HEK293 (cell line): ENCODE measurements at regions not wholly inside any gene's neighbourhood (a gene's known extent, or its start where the extent isn't known, plus 50 kb on each side); places are given as distances from the start of the nearest gene placed in this dataset.
A peak's percentile ranks its signal among the peaks of the same experiment; 100 is the strongest.

ENCODE experiments used
- CTCF ChIA-PET: fragments of 350-600 bp; formaldehyde crosslinking; extraction: SDS; loops from one replicate; lab custom pipeline; 2021; ENCODE audit warnings: antibody characterized with exemption; lab: Yijun Ruan, JAX
- POLR2A ChIA-PET: fragments of 300-600 bp; formaldehyde crosslinking; extraction: SDS; loops from one replicate; lab custom pipeline; 2020; ENCODE audit warnings: antibody characterized with exemption, inconsistent platforms; lab: Yijun Ruan, JAX
- H3K27ac ChIP-seq: fragments of 200-500 bp; sonication (Bioruptor generic); 2 replicates; pipeline ENCODE4 v1.5.1; 2014; ENCODE audit warnings: low read depth, low read length, control low read depth, inconsistent platforms; ENCODE audit errors: extremely low read depth
- H3K36me3 ChIP-seq, 2 experiments: fragments of 200-500 bp in 1 of 2; sonication (Bioruptor generic) in 1 of 2; 1 replicate in 1 of 2; 2 replicates in 1 of 2; pipeline ENCODE4 v1.5.1; 2014 to 2017; ENCODE audit warnings: inconsistent platforms in 2 of 2, low read length in 2 of 2; ENCODE audit not compliant: control insufficient read depth in 2 of 2, insufficient read depth in 1 of 2
- H3K4me1 ChIP-seq: fragments of 200-500 bp; sonication (Bioruptor generic); 2 replicates; pipeline ENCODE4 v1.5.1; 2014; ENCODE audit warnings: mild to moderate bottlenecking, low read length, inconsistent platforms; ENCODE audit not compliant: control insufficient read depth, insufficient read depth
- H3K4me3 ChIP-seq: 2 replicates; pipeline ENCODE4 v1.5.1; 2011; ENCODE audit warnings: low read depth, mild to moderate bottlenecking, control low read depth, low read length, moderate library complexity
- H3K9me3 ChIP-seq: fragments of 200-500 bp; sonication (Bioruptor generic); 2 replicates; pipeline ENCODE4 v1.5.1; 2014; ENCODE audit warnings: low read depth, low read length, inconsistent platforms; ENCODE audit not compliant: control insufficient read depth, insufficient read depth
- GLIS1 ChIP-seq: fragments of 450-650 bp; formaldehyde crosslinking; IDR thresholded peaks from 2 replicates; pipeline ENCODE4 v1.5.1; 2016; ENCODE audit warnings: missing biosample characterization, missing genetic modification characterization
- HOXD13 ChIP-seq: sonication (generic); formaldehyde crosslinking; IDR thresholded peaks from 2 replicates; pipeline ENCODE4 v1.8.0; 2022; ENCODE audit warnings: missing genetic modification reagents, borderline replicate concordance
- MZF1 ChIP-seq: fragments of 450-650 bp; formaldehyde crosslinking; IDR thresholded peaks from 2 replicates; pipeline ENCODE4 v1.5.1; 2017; ENCODE audit warnings: missing biosample characterization, missing genetic modification characterization, borderline replicate concordance
- PRDM1 ChIP-seq: fragments of 450-650 bp; formaldehyde crosslinking; IDR thresholded peaks from 2 replicates; pipeline ENCODE4; 2016; ENCODE audit warnings: missing biosample characterization, missing genetic modification characterization
- YY2 ChIP-seq: fragments of 450-650 bp; formaldehyde crosslinking; IDR thresholded peaks from 2 replicates; pipeline ENCODE4 v1.5.1; 2016; ENCODE audit warnings: missing biosample characterization, missing genetic modification characterization
- ZBTB17 ChIP-seq: fragments of 450-650 bp; formaldehyde crosslinking; IDR thresholded peaks from 2 replicates; pipeline ENCODE4 v1.5.1; 2016; ENCODE audit warnings: missing biosample characterization, missing genetic modification characterization
- ZBTB20 ChIP-seq: fragments of 450-650 bp; formaldehyde crosslinking; IDR thresholded peaks from 2 replicates; pipeline ENCODE4 v1.5.1; 2016; ENCODE audit warnings: missing biosample characterization, missing genetic modification characterization
- ZFP37 ChIP-seq: fragments of 450-650 bp; formaldehyde crosslinking; IDR thresholded peaks from 2 replicates; pipeline ENCODE4 v1.5.1; 2016; ENCODE audit warnings: missing biosample characterization, missing genetic modification characterization
- ZNF112 ChIP-seq: fragments of 450-650 bp; formaldehyde crosslinking; IDR thresholded peaks from 2 replicates; pipeline ENCODE4 v1.5.0; 2017; ENCODE audit warnings: missing biosample characterization, missing genetic modification characterization
- ZNF24 ChIP-seq: fragments of 450-650 bp; formaldehyde crosslinking; IDR thresholded peaks from 2 replicates; pipeline ENCODE4 v1.5.1; 2016; ENCODE audit warnings: missing biosample characterization, missing genetic modification characterization
- ZNF274 ChIP-seq, 2 experiments: fragments of 200-500 bp in 1 of 2; fragments of 450-650 bp in 1 of 2; sonication (Bioruptor generic) in 1 of 2; formaldehyde crosslinking in 1 of 2; IDR thresholded peaks; 2 replicates each; pipeline versions ENCODE4 v1.5.1 to v1.6.1; 2014 to 2016; ENCODE audit warnings: borderline replicate concordance in 1 of 2, inconsistent platforms in 1 of 2, low read length in 1 of 2, missing biosample characterization in 1 of 2, missing genetic modification characterization in 1 of 2
- ZNF391 ChIP-seq: fragments of 450-650 bp; formaldehyde crosslinking; IDR thresholded peaks from 2 replicates; pipeline ENCODE4 v1.5.1; 2016; ENCODE audit warnings: low read depth, missing biosample characterization, missing genetic modification characterization, borderline replicate concordance
- ZNF514 ChIP-seq: fragments of 450-650 bp; formaldehyde crosslinking; IDR thresholded peaks from 2 replicates; pipeline ENCODE4 v1.5.1; 2016; ENCODE audit warnings: missing biosample characterization, missing genetic modification characterization
- ZNF530 ChIP-seq: fragments of 450-650 bp; formaldehyde crosslinking; IDR thresholded peaks from 2 replicates; pipeline ENCODE4 v1.5.1; 2016; ENCODE audit warnings: low read depth, missing biosample characterization, missing genetic modification characterization
- ZNF549 ChIP-seq: fragments of 450-650 bp; IDR thresholded peaks from 2 replicates; pipeline ENCODE4 v1.5.1; 2018; ENCODE audit warnings: missing biosample characterization, missing genetic modification characterization, mild to moderate bottlenecking, inconsistent platforms, moderate library complexity
- ZNF561 ChIP-seq: fragments of 450-650 bp; IDR thresholded peaks from 2 replicates; pipeline ENCODE4 v1.5.1; 2018; ENCODE audit warnings: missing biosample characterization, missing genetic modification characterization, borderline replicate concordance
- ZNF654 ChIP-seq: fragments of 450-650 bp; formaldehyde crosslinking; IDR thresholded peaks from 2 replicates; pipeline ENCODE4 v1.5.1; 2016; ENCODE audit warnings: low read depth, missing biosample characterization, missing genetic modification characterization
- ZNF785 ChIP-seq: fragments of 450-650 bp; formaldehyde crosslinking; IDR thresholded peaks from 2 replicates; pipeline ENCODE4 v1.5.1; 2016; ENCODE audit warnings: missing biosample characterization, missing genetic modification characterization
- ZNF792 ChIP-seq: fragments of 450-650 bp; formaldehyde crosslinking; IDR thresholded peaks from 2 replicates; pipeline ENCODE4 v1.5.1; 2016; ENCODE audit warnings: missing biosample characterization, missing genetic modification characterization
- TF ChIP-seq, protein P1 (sequence below): fragments of 450-650 bp; formaldehyde crosslinking; IDR thresholded peaks from 2 replicates; pipeline ENCODE4 v1.5.1; 2016; ENCODE audit warnings: missing biosample characterization, missing genetic modification characterization
- TF ChIP-seq, protein P2 (sequence below): fragments of 450-650 bp; formaldehyde crosslinking; IDR thresholded peaks from 2 replicates; pipeline ENCODE4 v1.5.1; 2016; ENCODE audit warnings: missing biosample characterization, missing genetic modification characterization

DNA sequence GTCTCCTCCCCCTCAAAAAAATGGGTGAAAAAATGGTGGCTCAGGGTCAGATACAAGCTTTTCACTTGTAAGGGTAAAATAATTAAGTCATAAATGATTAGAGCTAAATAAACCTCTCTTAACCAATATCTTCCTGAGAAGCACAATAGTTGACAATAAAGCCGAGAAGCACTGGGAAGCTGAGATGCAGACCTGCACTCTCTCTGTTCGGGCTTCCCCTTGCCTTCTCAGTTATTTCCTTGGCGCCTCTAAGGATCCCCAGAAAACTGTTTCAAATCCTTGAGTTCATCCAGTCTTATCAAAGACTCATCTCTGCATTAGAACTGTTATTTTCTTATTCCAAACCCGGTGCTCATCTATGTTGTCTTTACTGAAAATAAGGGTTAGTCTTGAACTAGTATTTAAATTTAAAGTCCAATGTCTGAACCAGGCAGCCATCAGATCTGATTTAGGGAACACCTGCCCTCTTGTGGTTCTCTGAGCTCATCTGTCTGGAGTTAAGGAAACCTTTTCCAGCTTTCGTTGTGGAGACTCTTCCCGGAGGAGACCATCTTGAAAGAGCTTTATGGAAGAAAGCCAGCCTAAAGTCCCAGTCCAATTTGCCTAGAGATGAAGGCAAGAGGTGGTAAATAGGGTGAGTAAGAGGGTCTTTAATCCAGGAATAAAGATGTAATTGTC, 256.4 kb upstream of the MCTP2 start:
- TF ChIP-seq ZFP37 (no peak), ZNF654 (tag by site-specific recombination) (peak; percentile 14; the same call in 1 of the 2 replicates), ZNF391 (tag by site-specific recombination) (no peak), ZNF530 (tag by site-specific recombination) (no peak), ZNF274 (IDR thresholded peaks at IDR 0.05; ENCODE audit: low read length) (no peak), ZNF274 (tag by site-specific recombination; IDR thresholded peaks at IDR 0.05; ENCODE audit: borderline replicate concordance) (no peak)
- TF ChIP-seq, all 188 proteins: peak for 1
- POLR2A ChIA-PET: no interaction called here
- no peaks in the 10 kb centered on the region for H3K4me1 ChIP-seq
- CTCF ChIA-PET: interaction anchor here (0.6 to 4.9 kb wide), 33 partner anchors 9 to 1850 kb away, joined by 3 to 54 read pairs (median 3); partner anchors contain the start of gene RGMA
- H3K4me3 ChIP-seq: no peak overlapping the region
- no peaks in the 10 kb centered on the region for H3K9me3 ChIP-seq
- H3K27ac ChIP-seq: no peak overlapping the region
- no peaks in the 10 kb centered on the region for H3K36me3 ChIP-seq

DNA sequence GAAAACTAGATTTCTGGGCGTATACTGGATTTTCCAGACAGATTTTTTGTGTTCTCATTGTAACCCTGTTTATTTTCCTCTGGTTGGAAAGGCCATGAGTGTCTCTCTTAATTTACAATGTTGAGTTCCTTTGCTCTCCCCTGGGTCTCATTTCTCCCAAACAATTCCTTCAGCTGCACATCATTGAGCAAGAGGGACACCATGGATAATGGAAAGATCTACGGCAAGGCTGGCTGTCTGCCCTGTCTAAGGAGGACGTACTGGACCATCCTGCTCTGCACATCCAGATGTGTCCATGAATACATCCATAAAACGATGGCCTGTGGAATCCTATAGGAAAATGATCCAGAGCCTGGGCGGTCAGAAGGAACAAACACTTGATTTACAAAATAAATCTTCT, 258.1 kb upstream of the MCTP2 start:
- Histone ChIP-seq H3K9me3 (no peaks in the 10 kb centered on the region), H3K4me3 (no peak overlapping the region)
- CTCF ChIA-PET: interaction anchor here (0.6 to 4.9 kb wide), 7 partner anchors 23 to 1660 kb away, joined by 3 to 54 read pairs (median 4); no protein-coding TSS in a partner anchor
- TF ChIP-seq ZNF514 (tag by site-specific recombination): no peak
- no peak for TF ChIP-seq ZNF561 (tag by site-specific recombination)
- TF ChIP-seq ZBTB17 (tag by site-specific recombination): no peak
- TF ChIP-seq PRDM1 (tag by site-specific recombination): no peak
- TF ChIP-seq, protein P1, sequence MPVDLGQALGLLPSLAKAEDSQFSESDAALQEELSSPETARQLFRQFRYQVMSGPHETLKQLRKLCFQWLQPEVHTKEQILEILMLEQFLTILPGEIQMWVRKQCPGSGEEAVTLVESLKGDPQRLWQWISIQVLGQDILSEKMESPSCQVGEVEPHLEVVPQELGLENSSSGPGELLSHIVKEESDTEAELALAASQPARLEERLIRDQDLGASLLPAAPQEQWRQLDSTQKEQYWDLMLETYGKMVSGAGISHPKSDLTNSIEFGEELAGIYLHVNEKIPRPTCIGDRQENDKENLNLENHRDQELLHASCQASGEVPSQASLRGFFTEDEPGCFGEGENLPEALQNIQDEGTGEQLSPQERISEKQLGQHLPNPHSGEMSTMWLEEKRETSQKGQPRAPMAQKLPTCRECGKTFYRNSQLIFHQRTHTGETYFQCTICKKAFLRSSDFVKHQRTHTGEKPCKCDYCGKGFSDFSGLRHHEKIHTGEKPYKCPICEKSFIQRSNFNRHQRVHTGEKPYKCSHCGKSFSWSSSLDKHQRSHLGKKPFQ: no peak
- TF ChIP-seq ZNF549: no peak
- no peak for TF ChIP-seq MZF1 (tag by site-specific recombination)
- TF ChIP-seq ZBTB20 (tag by site-specific recombination): no peak
- no peak for TF ChIP-seq GLIS1 (tag by site-specific recombination)
- TF ChIP-seq ZNF792: no peak
- no peak for TF ChIP-seq YY2 (tag by site-specific recombination)
- TF ChIP-seq ZNF112: no peak
- no peak for TF ChIP-seq HOXD13 (CRISPR knock-in tag)
- TF ChIP-seq ZNF530 (tag by site-specific recombination): no peak
- TF ChIP-seq ZNF785 (tag by site-specific recombination): no peak
- TF ChIP-seq ZNF24: no peak
- TF ChIP-seq, protein P2, sequence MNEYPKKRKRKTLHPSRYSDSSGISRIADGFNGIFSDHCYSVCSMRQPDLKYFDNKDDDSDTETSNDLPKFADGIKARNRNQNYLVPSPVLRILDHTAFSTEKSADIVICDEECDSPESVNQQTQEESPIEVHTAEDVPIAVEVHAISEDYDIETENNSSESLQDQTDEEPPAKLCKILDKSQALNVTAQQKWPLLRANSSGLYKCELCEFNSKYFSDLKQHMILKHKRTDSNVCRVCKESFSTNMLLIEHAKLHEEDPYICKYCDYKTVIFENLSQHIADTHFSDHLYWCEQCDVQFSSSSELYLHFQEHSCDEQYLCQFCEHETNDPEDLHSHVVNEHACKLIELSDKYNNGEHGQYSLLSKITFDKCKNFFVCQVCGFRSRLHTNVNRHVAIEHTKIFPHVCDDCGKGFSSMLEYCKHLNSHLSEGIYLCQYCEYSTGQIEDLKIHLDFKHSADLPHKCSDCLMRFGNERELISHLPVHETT: no peak
- TF ChIP-seq, all 188 proteins: peak for 0
- Histone ChIP-seq H3K36me3 (no peaks in the 10 kb centered on the region), H3K27ac (no peak overlapping the region), H3K4me1 (no peaks in the 10 kb centered on the region)
- POLR2A ChIA-PET: no interaction called here
